NCI-H226 (cell line): ENCODE measurements at regions not wholly inside any gene's neighbourhood (a gene's known extent, or its start where the extent isn't known, plus 50 kb on each side); places are given as distances from the start of the nearest gene placed in this dataset.
A peak's percentile ranks its signal among the peaks of the same experiment; 100 is the strongest.

Experiments used
- DNase-seq: peaks from one replicate; pipeline ENCODE4 v3.0.0-alpha.2; 2015

- DNase-seq: no peak
These were observed 131.7 kb downstream of the CLCN4 start for GRCh38 chrX:10288373-10288975.

DNA sequence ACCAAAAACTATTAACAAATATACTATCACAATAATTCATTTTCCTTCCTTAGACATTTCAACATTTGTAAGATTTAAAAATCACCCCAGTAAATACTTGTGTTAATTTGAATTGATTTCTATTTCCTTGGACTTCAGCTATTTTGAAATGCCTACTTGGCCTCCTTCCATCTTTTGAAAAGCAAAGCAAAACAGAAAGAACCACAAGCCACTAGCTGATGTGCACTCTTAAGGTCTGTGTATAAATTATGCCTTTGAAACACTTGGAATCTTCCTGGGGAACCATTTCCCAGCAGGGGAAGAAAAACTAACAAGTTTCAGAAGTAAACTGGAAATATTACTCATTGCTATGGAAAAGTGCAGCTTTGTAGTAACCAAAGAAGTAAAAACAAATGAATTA lies 139.8 kb downstream of the CLCN4 start:
- DNase-seq: no peak

DNA sequence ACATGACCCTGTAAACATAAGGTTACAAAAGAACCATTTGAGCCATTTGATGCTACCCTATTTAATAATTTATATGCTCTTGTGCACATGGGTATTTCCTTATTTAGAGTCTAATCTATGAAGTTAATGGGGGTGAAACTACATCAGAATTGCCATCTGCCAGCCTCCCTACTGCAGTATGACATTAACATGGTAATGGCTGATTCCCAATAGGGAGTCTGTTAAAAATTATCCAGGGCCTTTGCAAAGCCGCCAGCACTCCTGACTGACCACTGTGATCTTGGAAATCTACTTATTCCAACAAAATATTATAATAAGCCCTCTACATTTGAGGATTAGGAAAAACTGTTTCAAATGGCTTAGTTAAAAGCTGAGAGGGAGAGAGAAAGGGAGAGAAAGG lies 153.7 kb downstream of the CLCN4 start:
- DNase-seq: no peak

DNA sequence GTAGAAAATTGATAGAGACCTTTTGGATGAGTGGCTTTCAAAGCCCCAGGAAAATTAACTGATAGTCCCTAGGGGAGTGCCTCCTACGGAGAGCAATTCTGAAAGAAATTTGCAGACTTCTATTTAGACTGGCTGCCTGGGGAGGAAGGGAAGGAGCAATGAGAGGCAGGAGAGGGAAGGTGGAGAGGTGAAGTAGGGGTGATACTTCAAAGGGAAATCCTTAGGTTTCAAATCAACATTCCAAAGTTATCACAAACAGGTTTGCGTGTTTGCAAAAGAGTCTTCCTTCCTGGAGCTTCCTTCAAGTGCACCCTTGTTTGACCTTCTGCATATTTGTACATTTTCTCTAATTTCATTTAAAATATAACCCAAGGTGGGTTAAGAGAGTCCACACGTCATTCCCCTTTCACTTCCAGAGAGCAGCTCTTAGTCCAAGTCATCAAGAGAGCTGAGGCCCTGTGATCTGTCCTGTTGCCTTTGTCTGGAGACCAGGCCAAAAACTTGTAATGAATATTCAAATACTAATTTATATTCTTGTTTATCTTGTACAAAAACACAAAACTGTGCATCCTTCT lies 157.8 kb downstream of the CLCN4 start:
- DNase-seq: peak; percentile 15

- DNase-seq: peak; percentile 2
These were observed 168.8 kb downstream of the CLCN4 start for GRCh38 chrX:10325611-10326010.

DNA sequence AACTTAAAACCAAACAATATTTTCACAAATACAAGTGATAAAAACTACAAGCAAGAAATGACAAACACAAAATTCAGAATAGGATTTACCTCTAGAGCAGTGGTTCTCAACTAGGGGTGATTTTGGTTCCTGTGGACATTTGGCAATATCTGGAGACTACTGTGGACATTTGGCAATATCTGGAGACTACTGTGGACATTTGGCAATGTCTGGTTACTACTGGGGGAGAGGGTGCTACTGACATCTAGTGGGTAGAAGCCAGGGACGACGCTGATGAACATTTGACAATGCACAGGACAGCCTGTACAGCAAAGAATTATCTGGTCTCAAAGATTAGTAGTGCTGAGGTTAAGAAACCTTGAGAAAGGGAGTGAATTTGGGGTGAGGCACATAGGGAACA lies 169.8 kb downstream of the CLCN4 start:
- peak; percentile 11 for DNase-seq

DNA sequence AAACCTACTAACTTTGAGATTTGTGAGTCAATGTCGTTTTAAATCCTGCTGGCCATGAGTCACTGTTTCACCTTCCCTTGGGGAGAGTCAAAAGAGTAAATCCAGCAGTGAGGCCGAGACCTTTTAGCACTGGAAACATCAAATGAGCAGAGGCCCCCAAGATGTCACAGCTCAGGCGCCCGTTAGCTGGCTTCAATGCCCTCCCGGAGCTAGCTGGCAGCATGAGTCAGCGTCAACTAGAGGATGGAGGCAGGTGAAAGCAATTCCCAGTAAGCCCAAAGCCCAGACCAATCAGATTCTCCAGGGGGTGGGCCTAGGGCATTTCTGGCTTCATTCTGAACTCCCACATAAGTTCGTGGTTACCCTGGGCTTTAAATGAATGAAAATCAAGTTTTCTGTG lies 170.9 kb downstream of the CLCN4 start:
- peak; percentile 26 for DNase-seq

- no peak for DNase-seq
These were observed 173.2 kb downstream of the CLCN4 start for GRCh38 chrX:10329984-10330383.

DNA sequence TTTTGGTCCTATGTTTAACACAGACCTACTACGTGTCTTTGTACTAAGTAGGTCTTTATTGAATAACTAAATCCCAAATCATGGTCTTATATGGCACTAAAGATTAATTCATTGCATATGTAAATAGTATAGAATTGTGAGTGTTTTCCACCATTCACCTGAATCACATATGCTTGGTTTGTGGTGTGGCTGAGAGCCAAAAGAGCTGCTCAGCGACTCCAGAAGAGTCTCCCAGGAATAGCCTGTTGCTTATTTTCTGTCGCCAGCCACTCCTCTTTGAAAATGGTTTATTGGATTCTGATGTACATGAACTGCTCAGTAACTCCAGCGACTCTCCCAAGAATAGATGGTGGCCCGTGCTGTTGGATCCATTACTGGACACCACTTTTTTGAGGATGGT lies 184.5 kb downstream of the CLCN4 start:
- no peak for DNase-seq

GRCh38 chrX:10350221-10350620 lies 193.4 kb downstream of the CLCN4 start:
- no peak for DNase-seq

DNA sequence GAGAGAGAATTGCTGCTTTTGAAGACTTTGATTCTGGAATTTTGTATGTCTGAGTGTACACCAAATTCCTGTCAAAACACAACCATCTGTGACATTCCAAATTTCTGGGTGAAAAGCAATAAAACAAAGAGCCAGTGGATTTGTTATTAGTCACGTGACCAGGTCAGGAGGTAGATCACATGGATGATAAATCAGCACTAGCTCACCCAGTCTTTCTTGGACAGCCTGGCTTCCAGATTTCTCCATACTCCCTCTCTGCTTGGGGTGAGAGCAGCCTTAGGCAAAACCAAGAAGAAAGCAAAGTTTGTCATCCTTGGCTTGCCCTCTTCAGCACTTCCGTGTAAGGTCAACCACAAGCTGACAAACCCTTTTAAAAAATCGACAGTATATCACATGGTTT lies 194.2 kb downstream of the CLCN4 start:
- peak; percentile 37 for DNase-seq

GRCh38 chrX:10352536-10352935 lies 195.8 kb downstream of the CLCN4 start:
- no peak for DNase-seq

DNA sequence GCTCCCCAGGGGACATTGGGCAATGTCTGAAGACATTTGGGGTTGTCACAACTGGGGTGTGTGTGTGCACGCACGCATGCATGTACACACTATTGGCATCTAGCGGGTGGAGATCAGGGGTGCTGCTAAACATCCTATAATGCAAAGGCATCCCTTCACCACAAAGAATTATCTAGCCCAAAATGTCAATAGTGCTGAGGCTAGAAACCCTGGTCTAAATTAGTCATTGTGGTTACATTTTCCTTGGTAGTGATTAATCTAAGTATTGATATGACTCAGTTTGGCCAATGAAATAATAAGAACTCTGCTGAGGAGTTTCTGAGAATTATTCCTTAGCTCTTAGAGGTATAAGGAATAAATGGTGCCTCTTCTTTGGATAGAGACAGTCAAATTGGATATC lies 200.2 kb downstream of the CLCN4 start:
- no peak for DNase-seq

GRCh38 chrX:10358958-10359357 lies 202.2 kb downstream of the CLCN4 start:
- DNase-seq: no peak

- no peak for DNase-seq
These were observed 203.3 kb downstream of the CLCN4 start for GRCh38 chrX:10360116-10360515.

DNA sequence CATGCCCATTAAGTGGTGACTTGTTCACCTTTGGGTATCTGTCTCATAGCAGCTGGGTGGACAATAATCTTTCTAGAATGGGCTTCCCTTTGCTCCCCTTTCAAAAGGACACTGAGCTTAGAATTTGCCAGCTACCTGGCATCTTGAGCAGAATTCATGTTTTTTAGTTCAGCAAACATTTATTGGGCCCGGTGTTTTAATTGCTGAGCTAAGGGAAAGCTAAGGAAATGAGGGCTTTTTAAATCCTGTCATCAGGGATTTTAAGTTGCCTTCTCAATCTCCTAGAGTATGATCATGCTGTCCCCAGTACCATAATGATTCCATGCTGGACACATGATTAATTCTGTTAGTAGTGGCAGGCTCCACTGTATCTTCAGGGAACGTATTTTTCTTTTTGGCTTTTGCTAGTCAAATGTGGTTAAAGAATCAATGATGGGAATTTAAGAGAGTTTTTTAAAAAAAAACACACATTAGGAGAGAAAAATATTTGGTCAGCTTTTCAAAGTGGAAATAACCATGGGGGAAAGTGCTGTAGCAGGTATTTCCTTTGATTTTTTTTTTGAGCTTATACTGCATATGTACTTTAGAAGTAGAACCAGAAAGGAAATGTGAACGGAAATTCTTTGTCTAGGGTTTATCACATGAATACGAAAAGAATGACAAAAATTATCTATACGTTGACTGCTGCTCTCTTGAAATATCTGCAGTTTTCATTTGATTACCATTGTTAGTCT lies 208.9 kb downstream of the CLCN4 start:
- DNase-seq: no peak

DNA sequence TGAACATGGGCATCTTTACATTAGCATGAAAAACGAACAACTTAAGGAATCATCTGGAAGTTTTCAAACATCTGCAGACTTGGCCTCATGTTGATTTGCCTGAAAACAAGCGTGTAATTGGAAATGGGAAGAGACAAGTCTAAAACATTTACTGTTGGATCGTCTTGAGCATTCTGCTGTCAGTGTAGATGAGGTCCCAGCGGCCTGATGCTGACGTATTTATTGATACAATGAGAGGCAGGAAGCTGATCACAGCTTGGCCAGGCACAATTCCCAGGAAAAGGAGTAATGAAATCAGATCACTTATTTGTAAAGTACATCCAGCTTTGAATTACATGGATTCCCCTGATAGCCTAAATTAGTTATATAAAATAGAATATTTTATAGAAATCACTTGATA lies 210.6 kb downstream of the CLCN4 start:
- no peak for DNase-seq

DNA sequence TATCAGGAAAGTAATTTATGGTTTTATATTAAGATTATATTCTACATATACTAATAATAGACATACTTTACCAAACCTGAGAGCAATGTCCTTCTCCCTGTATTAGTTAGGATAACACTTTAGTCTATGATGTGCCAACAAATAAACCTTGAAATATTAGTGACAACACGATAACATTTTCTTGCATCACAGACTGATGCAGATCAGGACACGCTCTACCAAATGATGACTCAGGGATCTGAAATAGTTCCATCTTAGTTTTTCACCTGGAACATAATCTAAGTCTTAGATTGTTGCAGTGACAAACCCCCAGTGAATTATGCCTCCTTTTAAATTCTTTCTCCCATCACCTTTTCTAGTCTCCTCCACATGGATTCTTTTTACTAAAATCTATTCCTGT lies 214.2 kb downstream of the CLCN4 start:
- no peak for DNase-seq

DNA sequence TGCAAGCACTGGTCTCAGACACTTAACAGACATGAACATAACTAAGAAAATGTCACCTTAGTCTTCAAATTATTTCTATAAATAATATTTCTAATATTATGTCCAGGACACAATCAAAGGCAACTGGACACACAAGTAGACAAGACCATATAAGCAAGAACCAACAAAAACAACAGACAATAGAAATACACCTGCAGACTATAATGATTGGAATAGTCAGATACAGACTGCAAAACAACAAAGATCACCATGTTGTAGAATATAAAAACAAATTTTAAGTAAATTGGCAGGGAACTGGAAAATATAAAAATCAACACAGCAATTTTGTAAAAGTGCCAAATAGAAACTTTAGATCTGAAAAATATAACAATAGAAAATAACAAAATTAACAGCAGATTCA lies 220.7 kb downstream of the CLCN4 start:
- no peak for DNase-seq

- DNase-seq: no peak
These were observed 223.1 kb downstream of the CLCN4 start for GRCh38 chrX:10379878-10380277.

GRCh38 chrX:10380300-10380699 lies 223.5 kb downstream of the CLCN4 start:
- no peak for DNase-seq

- DNase-seq: no peak
These were observed 224.4 kb downstream of the CLCN4 start for GRCh38 chrX:10381193-10381592.

DNA sequence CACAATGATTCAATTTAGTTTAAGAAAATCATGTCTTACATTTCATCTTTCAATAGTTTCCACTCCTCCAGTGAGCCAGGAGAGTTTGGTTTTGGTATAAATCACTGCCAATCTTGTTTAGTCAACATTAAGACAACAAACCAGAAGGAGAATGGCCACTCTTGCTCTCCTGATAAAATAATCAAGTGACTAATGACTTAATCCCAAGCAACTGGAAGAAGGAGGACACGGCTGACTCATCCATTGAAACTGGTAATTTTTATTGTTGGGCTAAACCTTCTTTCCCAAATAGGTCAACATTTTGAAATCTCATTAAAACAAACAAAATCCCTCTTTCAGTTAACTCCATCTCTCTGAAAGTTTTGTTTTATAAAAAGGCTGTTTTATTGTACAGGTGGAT lies 230.2 kb downstream of the CLCN4 start:
- DNase-seq: no peak

GRCh38 chrX:10390187-10390586 lies 230.2 kb downstream of the MID1 start:
- DNase-seq: no peak

DNA sequence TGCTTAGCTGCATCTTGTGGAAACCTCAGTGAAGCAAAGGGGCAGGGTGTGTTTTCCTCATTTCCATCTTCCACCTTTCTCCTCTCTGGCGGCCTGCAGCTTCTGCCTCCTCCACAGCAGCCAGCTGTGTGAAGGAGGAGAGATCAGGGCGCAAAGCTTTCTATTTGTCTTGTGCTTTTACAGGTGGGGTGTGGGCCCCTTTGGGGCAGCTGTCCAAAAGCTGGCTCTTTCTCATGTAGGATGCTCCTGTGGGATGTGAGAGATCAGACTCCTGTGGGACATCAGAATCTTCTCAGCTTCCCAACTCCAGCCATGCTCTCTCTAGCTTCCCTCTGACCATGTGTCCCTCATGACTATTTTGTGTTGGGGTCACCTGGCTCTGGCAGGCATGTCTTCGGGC lies 227.1 kb downstream of the MID1 start:
- DNase-seq: no peak
